ENCODE measurements at regions not wholly inside any gene's neighbourhood (a gene's known extent, or its start where the extent isn't known, plus 50 kb on each side); places are given as distances from the start of the nearest gene placed in this dataset.

DNA sequence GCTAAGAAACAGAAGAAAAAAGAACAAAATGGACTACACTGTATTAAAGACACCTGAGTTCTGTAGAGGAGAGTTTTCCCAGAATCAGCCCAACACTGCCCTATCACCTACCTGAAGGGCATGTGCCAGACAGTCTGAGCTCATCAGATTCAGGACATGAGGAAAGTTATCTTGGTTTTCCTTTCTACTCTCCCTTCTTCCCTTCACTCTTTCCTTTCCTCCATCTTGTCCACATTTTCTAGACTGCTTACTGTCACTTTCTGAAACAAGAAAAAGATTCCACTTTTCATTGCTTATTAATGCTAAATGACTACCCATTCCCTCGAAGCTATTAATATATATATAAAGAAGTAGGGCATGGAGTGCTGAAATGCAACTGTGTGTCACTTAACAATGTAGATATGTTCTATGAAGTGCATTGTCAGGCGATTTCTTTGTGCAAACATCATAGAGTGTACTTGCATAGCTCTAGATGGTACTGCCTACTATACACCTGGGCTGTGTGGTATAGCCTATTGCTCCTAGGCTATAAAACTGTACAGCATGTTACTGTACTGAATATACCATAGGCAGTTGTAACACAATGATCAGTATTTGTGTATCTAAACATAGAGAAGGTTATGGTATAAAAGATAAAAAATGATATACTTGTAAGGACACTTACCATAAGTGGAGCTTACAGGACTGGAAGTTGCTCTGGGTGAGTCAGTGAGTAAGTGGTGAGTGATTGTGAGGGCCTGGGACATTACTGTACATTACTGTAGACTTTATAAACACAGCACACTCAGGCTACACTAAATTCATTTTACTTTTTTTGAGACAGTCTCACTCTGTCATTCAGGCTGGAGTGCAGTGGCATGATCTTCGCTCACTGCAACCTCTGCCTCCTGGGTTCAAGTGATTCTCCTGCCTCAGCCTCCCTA lies 145.5 kb upstream of the ITGA6 start:
- H3K36me3 Mint-ChIP-seq (ENCODE audit: insufficient read depth): no peaks in the 10 kb centered on the region

DNA sequence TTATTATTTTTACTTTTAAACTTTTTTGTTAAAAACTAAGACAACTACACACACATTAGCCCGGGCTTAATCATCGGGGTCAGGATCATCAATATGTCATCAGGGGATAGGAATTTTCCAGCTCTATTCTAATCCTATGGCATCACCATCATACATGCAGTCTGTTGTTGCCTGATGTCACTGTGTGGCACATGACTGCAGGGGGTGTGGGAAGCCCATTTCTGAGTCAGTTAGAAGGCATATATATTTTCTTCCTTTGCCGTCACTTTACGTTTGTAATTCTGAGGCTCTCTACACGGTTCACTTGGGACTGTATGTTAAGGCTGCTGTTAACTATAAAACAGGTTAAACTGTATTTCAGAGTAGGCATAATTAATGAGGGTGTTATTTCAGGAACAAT lies 144.4 kb upstream of the ITGA6 start:
- DNase-seq: no peak
- ATAC-seq (replicated peaks): no peak

More for the DNA sequence above, 145.5 kb upstream of the ITGA6 start:
- Mint-ChIP-seq H3K4me1 (ENCODE audit: low read depth in 2 of 2) (peaks cover 5 to 6% of the 10 kb centered on the region in 2 donors), H3K9me3 (peaks cover 0 to 4% of the 10 kb centered on the region in 2 donors), H3K4me3 (no peak overlapping the region), H3K27me3 (peaks cover 8 to 10% of the 10 kb centered on the region in 2 donors), H3K27ac (no peak overlapping the region)
- no peak for ATAC-seq (replicated peaks)
- DNase-seq: no peak

DNA sequence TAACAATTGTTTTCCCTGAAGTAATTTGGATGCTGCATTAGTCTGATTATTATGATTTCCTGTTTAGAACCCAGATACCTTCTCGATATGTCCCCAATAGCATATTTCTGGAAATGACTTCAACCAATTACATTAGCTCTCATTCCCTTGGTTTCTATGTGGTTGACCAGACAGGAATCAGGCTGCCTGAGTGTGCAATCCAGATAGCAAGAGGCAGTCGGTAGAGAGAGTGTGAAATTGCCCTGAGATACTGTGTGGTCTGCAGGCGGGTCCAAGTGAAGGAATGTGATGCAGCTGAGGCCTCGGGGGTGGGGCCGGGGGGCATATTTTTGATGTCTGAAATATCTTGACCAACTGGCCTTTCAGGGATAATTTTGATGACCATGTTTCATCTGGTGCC lies 143.9 kb upstream of the ITGA6 start:
- Mint-ChIP-seq H3K27me3 (no peaks in the 10 kb centered on the region), H3K36me3 (ENCODE audit: insufficient read depth) (no peaks in the 10 kb centered on the region), H3K9me3 (no peaks in the 10 kb centered on the region), H3K4me3 (no peak overlapping the region), H3K27ac (no peak overlapping the region), H3K4me1 (ENCODE audit: low read depth in 2 of 2) (peaks cover 5 to 6% of the 10 kb centered on the region in 2 donors)
- no peak for DNase-seq
- ATAC-seq (replicated peaks): no peak

More for the DNA sequence above, 144.4 kb upstream of the ITGA6 start:
- Mint-ChIP-seq H3K27me3 (no peaks in the 10 kb centered on the region), H3K27ac (no peak overlapping the region), H3K36me3 (ENCODE audit: insufficient read depth) (no peaks in the 10 kb centered on the region), H3K4me3 (no peak overlapping the region), H3K4me1 (ENCODE audit: low read depth in 2 of 2) (peaks cover 5 to 6% of the 10 kb centered on the region in 2 donors), H3K9me3 (no peaks in the 10 kb centered on the region)

DNA sequence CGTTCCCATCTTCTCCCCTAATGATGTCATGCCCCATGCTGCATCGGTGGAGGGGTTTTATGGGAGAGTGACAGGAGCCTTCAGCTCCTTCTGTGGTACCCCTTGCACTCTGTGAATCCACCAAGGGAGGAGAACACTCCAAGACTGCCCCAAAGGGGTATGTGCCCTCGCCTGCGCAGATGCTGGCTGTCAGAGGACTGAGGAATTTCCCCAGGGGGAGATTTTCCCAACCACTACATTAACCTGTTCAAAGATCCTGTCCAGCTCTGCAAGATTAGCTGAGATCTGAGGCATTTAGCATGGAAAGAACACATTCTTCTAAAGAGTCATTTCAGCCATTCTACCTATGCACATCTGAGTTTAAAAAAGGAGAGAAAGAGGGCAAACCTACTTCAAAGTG lies 143.2 kb upstream of the ITGA6 start:
- Mint-ChIP-seq H3K27me3 (no peaks in the 10 kb centered on the region), H3K4me3 (no peak overlapping the region), H3K4me1 (ENCODE audit: low read depth in 2 of 2) (peaks cover 6 to 8% of the 10 kb centered on the region in 2 donors), H3K36me3 (ENCODE audit: insufficient read depth) (no peaks in the 10 kb centered on the region), H3K27ac (no peak overlapping the region), H3K9me3 (no peaks in the 10 kb centered on the region)
- DNase-seq: no peak
- ATAC-seq (replicated peaks): no peak

DNA sequence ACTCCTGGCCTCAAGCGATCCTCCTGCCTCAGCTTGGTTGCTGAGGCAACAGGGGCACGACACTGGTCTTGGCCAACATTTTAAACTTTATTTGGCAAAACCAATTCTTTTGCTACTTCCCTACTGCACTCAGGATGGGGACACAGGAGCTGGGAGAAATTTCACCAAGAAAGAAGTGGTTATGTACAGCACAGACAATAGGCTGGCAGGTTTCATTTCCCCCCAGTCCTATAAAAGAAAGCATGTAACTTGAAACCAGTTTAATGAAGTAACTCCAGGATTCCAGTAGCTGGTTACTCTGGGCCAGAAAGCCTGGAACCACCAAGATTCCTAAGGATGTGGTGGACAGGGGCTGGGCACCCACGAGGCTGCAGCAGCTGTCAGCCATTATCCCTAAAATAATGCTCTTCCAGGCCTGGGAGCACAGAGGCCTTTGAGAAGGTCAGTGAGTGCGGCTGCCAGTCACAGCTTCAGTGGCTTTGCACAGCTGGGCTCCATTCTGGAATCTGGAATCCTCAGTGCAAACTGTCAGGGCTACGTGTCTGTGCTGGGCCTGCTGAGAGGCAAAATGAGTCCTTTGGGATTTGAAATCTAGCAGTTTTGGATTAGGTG lies 142.3 kb upstream of the ITGA6 start:
- no peak for ATAC-seq (replicated peaks)
- Mint-ChIP-seq H3K4me3 (no peak overlapping the region), H3K36me3 (ENCODE audit: insufficient read depth) (no peaks in the 10 kb centered on the region), H3K27me3 (no peaks in the 10 kb centered on the region), H3K4me1 (ENCODE audit: low read depth in 2 of 2) (peaks cover 6 to 8% of the 10 kb centered on the region in 2 donors), H3K9me3 (no peaks in the 10 kb centered on the region), H3K27ac (no peak overlapping the region)
- DNase-seq: no peak

DNA sequence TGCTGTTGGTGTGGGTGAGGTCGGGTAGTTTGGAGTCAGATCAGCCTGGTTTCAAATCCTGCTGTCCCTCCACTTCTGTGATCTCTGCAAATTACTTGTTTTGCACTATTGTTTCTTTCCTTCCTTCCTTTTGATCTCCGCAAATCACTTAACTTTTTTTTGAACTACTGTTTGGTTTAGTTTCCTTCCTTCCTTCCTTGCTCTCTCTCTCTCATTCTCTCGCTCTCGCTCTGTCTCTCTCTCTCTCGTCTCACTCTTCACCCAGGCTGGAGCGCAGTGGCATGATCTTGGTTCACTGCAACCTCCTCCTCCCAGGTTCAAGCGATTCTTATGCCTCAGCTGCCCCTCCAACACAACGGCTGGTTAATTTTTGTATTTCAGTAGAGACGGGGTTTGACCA lies 141.6 kb upstream of the ITGA6 start:
- DNase-seq (no peak), ATAC-seq (replicated peaks) (no peak)
- Mint-ChIP-seq H3K36me3 (ENCODE audit: insufficient read depth) (no peaks in the 10 kb centered on the region), H3K27me3 (peaks cover 0 to under 1% of the 10 kb centered on the region in 2 donors), H3K9me3 (no peaks in the 10 kb centered on the region), H3K4me1 (ENCODE audit: low read depth in 2 of 2) (peaks cover 6 to 8% of the 10 kb centered on the region in 2 donors), H3K27ac (no peak overlapping the region), H3K4me3 (no peak overlapping the region)

DNA sequence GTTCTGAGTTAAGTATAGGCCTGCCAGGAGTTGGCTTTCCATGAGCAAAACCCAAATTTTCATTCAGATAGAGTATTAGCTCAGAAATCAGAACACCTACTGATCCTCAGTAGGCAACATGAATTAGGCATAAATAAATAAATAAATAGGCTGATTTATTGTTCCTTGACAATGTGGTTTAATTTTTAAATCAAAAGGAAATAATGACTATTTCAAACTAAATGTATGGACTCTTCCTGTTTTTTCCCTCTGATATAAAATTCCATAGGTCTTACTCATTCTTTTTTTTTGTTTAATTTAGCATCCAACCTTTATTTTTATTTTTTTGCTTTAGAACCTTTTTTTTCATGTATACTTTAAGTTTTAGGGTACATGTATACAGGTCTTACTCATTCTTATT lies 140.2 kb upstream of the ITGA6 start:
- Mint-ChIP-seq H3K27ac (no peak overlapping the region), H3K4me3 (no peak overlapping the region), H3K9me3 (no peaks in the 10 kb centered on the region), H3K4me1 (ENCODE audit: low read depth in 2 of 2) (peaks cover 6 to 8% of the 10 kb centered on the region in 2 donors), H3K27me3 (peaks cover 10% of the 10 kb centered on the region in 2 donors), H3K36me3 (ENCODE audit: insufficient read depth) (no peaks in the 10 kb centered on the region)
- ATAC-seq (replicated peaks) (no peak), DNase-seq (no peak)

DNA sequence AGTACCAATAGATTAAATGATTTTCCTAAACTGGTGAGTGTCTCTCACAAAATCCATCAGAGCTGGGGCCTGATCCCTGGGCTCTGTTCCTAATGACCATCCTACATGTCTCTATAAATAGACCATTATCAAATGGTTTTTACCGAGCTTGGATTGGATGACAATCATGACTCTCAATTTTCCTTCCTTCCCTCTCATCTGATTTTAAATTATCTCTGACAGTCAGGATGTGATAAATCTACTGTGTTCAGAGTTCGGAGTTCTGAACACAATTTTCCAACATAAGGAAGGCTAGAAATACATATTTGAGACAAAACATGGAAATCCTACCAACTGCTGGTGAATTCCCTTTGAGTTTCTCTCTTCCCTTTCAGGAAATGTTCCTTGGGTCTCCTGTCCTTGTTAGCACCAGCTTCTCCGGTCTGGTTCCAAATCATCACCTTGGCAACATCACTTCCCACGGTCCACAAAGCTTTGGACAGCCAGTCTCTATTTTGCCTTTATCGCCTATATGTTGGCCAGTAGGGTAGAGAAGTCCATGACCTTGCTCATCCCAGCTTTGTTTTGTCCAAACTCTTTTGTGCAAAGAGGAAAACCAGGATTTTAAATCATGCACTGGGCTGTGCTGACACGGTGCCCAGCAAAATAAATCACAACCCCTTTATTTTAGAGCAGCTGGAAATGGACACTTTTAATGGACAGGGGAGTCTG lies 139.6 kb upstream of the ITGA6 start:
- peaks cover 6 to 8% of the 10 kb centered on the region in 2 donors for H3K4me1 Mint-ChIP-seq (ENCODE audit: low read depth in 2 of 2)

DNA sequence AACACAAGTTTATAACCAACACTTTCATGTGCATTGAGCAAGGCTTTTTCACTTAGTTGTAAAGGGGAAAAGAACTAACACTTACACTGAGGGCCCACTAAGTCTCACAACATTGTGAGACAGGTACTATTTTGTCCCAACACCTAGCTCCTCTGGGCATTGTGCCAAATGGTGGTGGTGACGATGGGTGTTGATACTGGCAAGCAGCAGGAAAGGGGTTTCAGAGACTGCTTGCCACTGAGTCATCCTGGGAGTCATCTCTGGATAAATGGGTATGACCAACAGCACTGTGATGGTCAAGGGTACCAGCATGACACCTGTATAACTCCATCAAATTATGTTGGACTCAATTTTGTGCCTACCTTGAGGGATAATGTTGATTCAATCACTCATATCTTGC lies 138.8 kb upstream of the ITGA6 start:
- DNase-seq (peak; percentile 29 to 52 (median 52)), ATAC-seq (replicated peaks) (peak; percentile 78)
- peaks cover 6 to 8% of the 10 kb centered on the region in 2 donors for H3K4me1 Mint-ChIP-seq (ENCODE audit: low read depth in 2 of 2)
- H3K27ac Mint-ChIP-seq: no peak overlapping the region
- H3K36me3 Mint-ChIP-seq (ENCODE audit: insufficient read depth): no peaks in the 10 kb centered on the region
- no peak overlapping the region for H3K4me3 Mint-ChIP-seq
- no peaks in the 10 kb centered on the region for H3K9me3 Mint-ChIP-seq
- peaks cover 10% of the 10 kb centered on the region in 2 donors for H3K27me3 Mint-ChIP-seq

More for the DNA sequence above, 139.6 kb upstream of the ITGA6 start:
- no peak for DNase-seq
- peaks cover 10% of the 10 kb centered on the region in 2 donors for H3K27me3 Mint-ChIP-seq
- no peak for ATAC-seq (replicated peaks)
- no peak overlapping the region for H3K27ac Mint-ChIP-seq
- no peak overlapping the region for H3K4me3 Mint-ChIP-seq
- no peaks in the 10 kb centered on the region for H3K9me3 Mint-ChIP-seq
- H3K36me3 Mint-ChIP-seq (ENCODE audit: insufficient read depth): no peaks in the 10 kb centered on the region

DNA sequence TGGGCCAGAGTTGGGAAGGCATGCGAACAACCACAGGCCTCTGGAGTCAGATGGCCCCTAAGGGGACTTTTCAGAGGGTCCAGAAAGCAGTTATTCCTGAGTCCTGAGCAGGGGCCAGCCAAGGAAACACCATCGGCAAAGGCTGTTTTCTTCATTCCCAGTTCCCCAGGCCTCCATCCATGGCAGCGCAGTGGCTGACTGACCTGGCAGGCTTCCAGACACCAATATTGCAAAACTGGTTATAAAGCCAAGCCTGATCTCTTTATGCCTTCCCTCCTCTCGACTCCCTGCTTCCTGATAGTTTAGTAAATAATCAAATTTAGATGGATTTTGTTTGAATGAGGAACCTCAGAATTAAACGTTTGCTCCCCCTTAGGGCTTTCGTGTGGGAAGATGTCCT lies 133.4 kb upstream of the ITGA6 start:
- Mint-ChIP-seq H3K36me3 (ENCODE audit: insufficient read depth) (no peaks in the 10 kb centered on the region), H3K27me3 (peaks cover 41 to 44% of the 10 kb centered on the region in 2 donors), H3K9me3 (no peaks in the 10 kb centered on the region), H3K4me3 (no peak overlapping the region), H3K27ac (no peak overlapping the region), H3K4me1 (ENCODE audit: low read depth in 2 of 2) (no peaks in the 10 kb centered on the region)
- ATAC-seq (replicated peaks): no peak
- no peak for DNase-seq

DNA sequence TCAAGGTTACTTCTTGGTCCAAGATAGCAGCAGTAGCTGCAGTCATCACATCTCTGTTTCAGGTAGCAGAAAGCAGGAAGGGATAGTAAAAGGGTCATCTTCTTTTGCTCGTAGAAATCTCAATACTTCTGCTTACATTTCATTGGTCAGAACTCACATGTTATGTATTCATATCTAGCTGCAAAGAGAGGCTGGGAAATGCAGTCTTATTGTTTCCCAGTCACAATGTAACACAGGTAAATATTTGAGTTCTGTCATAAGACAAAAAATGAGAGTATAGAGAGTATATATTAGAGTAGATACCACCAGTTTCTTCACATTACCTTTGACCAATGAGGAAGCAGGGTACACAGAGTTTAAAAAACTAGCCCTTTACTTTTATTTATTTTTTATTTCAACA lies 132.4 kb upstream of the ITGA6 start:
- no peak overlapping the region for H3K4me3 Mint-ChIP-seq
- H3K9me3 Mint-ChIP-seq: no peaks in the 10 kb centered on the region
- peaks cover 47 to 55% of the 10 kb centered on the region in 2 donors for H3K27me3 Mint-ChIP-seq
- H3K36me3 Mint-ChIP-seq (ENCODE audit: insufficient read depth): no peaks in the 10 kb centered on the region
- DNase-seq (no peak), ATAC-seq (replicated peaks) (no peak)
- H3K27ac Mint-ChIP-seq: no peak overlapping the region
- H3K4me1 Mint-ChIP-seq (ENCODE audit: low read depth in 2 of 2): no peaks in the 10 kb centered on the region

DNA sequence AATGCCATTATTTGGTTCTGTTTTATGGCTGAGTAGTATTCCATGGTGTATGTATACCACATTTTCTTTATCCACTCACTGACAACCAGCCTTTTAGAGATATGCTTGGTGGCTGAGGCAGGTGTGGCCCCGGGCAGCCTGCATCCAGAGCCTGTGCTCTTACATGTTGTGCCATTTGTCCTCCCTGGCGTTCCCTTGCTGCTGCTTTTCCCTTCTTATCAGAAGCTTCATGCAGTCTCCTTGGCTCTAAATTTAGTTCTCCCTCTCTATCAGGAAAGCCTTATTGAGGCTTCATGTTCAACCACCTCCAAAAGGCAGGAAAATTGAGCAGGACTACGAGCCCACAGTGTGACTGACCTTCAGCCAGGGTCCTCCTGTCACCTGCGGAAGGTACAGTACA lies 131.7 kb upstream of the ITGA6 start:
- Mint-ChIP-seq H3K27ac (peak overlapping the region in 1 of 2 donors; percentile 38), H3K4me3 (no peak overlapping the region)

DNA sequence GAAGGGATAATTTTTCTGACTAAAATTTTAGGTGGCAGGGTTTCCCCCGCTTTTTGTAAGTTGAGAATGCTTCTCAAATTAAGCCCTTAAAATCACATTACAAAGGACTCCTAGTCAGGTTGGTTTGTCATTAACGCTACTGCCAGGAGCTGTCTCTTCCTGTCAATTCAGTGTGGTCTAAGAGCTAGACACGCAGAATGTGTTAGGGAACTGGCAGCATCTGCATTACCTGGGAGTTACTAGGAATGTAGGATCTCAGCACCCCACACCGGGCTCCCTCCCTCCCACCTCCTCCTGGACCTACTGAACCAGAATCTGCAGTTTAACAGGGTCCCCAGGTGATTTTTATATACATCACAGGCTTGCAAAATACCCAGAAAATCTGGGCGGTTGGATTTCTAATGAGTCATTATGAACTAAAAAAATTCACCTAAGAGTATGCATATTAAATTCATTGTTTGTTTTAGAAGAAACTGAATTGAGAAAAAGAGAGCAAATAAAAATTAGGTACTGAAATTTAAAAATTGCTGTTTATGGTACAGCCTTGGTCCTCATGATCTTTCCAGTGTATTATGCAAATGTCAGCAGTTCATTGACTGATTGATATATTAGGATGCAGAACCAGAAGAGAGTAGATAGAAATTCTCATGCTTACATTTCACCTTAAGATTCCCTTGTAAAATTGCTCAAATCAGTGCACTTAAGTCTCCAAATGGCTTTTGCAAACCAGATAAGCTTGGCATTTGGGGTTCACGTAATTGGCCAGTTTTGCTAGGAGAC lies 130.9 kb upstream of the ITGA6 start:
- Mint-ChIP-seq H3K4me3 (no peak overlapping the region), H3K36me3 (ENCODE audit: insufficient read depth) (no peaks in the 10 kb centered on the region), H3K27ac (peak overlapping the region in 1 of 2 donors; percentile 38), H3K4me1 (ENCODE audit: low read depth in 2 of 2) (no peaks in the 10 kb centered on the region), H3K9me3 (no peaks in the 10 kb centered on the region), H3K27me3 (peaks cover 49 to 59% of the 10 kb centered on the region in 2 donors)
- DNase-seq (no peak), ATAC-seq (replicated peaks) (no peak)

More for the DNA sequence above, 131.7 kb upstream of the ITGA6 start:
- no peak for ATAC-seq (replicated peaks)
- peaks cover 50 to 62% of the 10 kb centered on the region in 2 donors for H3K27me3 Mint-ChIP-seq
- DNase-seq: no peak
- no peaks in the 10 kb centered on the region for H3K9me3 Mint-ChIP-seq
- H3K36me3 Mint-ChIP-seq (ENCODE audit: insufficient read depth): no peaks in the 10 kb centered on the region
- no peaks in the 10 kb centered on the region for H3K4me1 Mint-ChIP-seq (ENCODE audit: low read depth in 2 of 2)

Data from effector memory CD8-positive, alpha-beta T cell (primary cell).